HG03039 (cell line): ENCODE measurements at regions not wholly inside any gene's neighbourhood (a gene's known extent, or its start where the extent isn't known, plus 50 kb on each side); places are given as distances from the start of the nearest gene placed in this dataset.
"Not testable (repeated sequence)": the region's sequence is repeated elsewhere in the genome, so short reads cannot be mapped to it uniquely, and the experiment has no call there.

Experiments
- ATAC-seq: cut with Tn5 transposase; IDR thresholded peaks from one replicate; pipeline ENCODE4 v1.9.1; 2021; ENCODE audit warnings: mild to moderate bottlenecking, moderate library complexity; ENCODE audit not compliant: unreplicated experiment

DNA sequence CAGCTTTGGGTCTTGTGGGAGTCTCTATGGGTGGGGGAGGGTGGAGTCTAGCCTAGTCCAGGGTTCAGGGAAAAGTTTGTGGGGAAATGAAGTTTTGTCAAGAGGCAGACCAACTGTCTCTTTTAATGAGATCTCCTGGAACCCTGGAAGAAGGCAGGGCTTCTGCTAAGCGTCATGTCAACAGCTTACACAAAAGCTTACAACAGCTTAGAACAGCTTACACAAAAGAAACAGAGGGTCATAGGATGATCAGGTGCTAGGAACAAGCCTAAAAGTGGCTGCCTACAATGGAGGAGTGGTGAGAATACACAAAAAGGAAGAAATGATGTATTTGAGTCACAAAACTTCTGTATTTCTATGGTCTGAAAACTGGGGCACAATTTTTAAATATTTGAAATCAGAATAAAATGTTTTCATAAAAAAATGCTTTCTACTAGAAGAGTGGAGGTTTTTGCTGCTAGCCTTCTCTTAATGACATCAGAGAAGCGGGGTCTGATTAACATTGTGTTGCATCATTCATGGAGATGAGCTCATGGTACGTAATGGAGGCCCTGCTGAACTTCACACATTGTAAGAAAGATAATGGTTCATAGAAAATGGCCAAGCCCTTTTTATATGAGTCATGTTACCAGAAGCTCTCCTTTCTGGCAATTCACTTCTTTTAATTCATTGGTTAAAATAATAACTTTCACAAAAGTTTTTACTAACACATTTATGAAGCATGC, 351.0 kb downstream of the PIK3C3 start:
- no peak for ATAC-seq

DNA sequence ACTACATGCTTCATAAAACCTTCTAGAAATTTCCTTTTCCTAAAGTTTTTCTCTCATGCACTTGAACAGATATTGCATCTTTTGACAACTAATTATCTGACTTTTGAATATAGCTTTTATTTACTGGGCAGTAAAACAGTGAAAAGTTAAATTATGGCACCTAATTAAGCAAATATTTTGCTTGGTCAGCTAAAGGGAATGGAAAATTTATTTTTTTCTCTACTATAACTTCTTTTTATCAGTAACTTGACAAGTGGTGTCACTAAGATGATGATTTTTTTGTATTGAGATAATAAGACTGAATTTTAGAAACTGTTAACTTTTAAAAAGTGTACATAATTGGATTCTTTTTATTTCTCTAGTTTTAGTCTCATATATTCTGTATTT, 351.6 kb downstream of the PIK3C3 start:
- ATAC-seq: no peak

DNA sequence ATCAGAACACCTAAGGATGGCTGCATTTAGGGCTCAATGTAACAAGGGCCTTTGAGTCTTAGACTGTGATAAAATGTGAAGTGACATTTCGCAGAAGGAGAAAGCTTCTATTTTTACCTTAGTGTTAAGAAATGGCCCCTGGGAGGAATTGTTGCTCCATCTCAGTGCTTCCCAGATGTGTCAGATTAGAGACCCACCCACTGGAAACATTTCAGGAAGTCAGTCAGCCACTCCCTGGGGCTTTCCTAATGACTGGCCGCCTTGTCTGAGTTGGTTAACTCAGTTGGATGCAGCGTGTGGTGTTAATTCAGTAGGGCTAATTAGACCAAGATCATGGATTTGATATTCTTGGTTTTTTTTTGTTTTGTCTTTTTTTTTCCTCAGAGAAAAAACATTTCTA, 355.9 kb downstream of the PIK3C3 start:
- ATAC-seq: no peak

DNA sequence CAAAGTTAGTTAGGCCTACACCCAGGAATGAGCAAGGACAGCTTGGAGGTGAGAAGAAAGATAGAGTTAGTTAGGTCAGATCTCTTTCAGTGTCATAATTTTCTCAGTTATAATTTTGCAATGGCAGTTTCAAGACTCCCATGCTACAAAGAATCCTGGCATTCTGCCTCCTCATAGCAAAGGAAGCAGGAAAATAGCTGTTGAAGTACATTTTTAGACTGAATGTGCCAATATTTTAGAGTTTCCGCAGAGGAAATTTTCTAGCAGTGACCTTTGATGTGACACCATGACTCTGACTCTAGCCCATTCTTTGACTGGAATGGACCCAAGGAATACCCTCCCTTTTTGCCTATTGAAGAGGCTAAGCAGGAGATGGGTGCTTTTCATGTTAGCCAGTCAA, 371.7 kb downstream of the PIK3C3 start:
- ATAC-seq: no peak

- ATAC-seq: no peak
Measured at GRCh38 chr18:42328931-42329330, 373.9 kb downstream of the PIK3C3 start.

- ATAC-seq: no peak
Measured at GRCh38 chr18:42330296-42330695, 375.3 kb downstream of the PIK3C3 start.

GRCh38 chr18:42333558-42333957, 378.5 kb downstream of the PIK3C3 start:
- no peak for ATAC-seq

DNA sequence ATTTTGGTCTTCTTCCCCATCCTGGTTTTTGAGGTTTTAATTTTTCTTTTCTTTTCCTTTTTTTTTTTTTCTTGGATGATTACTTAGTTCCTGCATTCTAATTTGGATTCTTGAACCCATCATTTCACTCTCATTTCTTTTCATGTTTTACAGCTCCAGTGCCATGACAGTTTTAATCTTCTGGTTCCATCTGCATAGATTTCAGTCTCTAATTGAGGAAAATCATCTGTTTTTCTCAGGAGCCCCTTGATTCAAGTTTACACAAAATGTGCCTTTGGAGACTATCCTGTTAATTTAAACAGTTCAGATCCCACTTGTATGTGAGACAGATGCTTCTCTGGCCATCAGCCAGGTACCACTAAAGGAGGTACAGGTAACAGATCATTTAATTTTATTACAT, 379.9 kb downstream of the PIK3C3 start:
- ATAC-seq: no peak

GRCh38 chr18:42336139-42336538, 381.1 kb downstream of the PIK3C3 start:
- ATAC-seq: no peak

GRCh38 chr18:42337337-42337736, 382.3 kb downstream of the PIK3C3 start:
- ATAC-seq: not testable (repeated sequence)

DNA sequence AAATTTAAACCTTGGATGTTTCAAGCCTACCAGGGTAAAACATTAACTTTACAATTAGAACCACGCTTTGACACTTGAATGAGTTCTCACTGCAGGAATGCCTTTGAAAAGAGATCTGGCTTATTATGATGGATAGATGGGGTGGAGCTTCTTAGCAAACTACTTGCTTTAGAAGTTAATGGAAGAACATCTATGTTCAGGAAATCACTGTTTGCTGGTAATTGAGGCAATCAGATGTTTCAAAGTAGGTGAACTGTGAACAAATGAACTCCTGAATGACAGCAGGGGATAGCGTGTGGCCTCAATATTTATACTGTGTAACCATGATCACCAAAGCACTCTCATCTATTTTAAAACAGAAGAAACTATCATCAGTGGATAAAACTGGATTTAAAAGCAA, 383.6 kb downstream of the PIK3C3 start:
- ATAC-seq: no peak

GRCh38 chr18:42339372-42339771, 384.3 kb downstream of the PIK3C3 start:
- ATAC-seq: no peak

DNA sequence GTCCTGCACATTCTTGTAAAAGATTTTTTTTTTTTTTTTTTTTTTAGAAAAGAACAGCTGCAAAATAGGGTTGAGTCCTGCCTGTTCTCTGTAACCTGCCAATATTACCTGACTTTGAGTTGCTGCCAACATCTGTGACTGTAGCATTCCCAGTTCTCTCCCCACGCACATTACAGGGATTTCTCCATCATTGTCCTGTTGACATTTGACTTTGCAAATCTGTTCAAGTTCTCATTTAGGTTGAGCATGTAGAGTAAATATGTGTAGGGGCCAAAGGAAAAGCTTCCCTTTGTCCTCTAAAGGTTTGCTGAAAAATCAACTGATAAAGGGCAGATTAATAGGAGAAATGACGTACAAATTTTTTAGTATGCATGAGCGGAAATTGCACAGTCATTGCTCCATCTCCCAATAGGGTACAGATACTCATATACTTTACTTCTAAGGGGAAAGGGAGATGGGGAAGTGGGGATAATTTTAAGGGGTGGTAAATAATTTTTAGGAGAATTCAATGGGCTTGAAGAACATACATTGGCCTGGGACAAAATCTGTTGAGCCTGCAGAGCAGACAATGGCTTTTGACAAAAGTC, 385.5 kb downstream of the PIK3C3 start:
- ATAC-seq: no peak

DNA sequence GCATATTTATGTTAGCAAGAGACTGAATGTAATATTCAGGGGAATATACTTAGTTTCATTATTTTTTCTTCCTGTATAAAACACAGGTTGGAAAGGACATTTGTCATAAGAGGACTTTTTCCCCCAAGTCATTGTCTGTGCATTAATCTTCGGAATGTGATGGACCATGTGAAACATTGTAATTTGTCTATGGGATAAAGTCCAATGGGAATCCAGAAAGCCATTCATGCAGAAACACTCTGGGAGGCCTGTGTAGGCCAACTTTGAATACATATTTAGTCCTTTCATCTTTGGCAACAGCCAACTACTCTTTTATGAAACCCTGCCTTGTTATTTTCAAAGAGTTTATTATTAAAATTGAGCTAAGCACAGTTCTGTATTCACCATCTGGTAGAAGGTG, 386.4 kb downstream of the PIK3C3 start:
- ATAC-seq: no peak

DNA sequence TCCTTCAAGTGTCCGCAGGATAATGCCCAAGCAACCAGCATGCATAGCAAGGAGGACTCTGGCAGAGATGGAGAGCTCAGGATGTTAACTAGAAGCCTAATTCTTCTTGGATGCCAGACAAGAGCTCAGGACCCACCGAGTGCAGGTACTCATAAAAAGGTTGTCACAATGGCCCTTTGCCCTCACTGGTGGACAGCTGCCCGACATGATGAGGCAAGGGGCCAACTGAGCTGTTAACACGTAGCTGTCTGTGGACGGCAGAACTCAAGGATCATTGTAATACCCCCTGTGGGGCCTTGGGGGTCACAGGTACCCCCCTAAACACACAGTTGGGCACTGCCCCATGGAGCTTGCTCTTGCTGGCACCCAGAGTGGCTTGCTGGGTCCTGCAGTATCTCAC, 393.7 kb downstream of the PIK3C3 start:
- ATAC-seq: no peak

DNA sequence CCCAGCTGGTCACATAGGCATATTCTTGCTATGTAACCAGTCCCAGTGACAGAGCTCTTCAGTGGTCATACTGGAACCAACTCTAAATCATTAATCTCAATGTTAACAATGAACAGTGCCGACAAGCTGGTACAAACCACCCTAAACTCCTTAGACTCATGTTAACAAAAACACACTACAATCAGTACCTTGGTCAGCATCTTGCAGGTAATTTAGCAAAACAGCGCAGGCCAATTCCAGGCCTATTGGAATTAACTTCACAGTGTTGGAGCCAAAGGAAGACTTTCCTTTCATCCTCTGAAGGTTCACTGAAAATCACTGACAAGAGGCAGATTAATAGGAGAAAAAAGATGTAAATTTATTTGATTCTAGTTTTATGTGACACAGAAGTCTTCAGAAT, 396.4 kb downstream of the PIK3C3 start:
- ATAC-seq: no peak

DNA sequence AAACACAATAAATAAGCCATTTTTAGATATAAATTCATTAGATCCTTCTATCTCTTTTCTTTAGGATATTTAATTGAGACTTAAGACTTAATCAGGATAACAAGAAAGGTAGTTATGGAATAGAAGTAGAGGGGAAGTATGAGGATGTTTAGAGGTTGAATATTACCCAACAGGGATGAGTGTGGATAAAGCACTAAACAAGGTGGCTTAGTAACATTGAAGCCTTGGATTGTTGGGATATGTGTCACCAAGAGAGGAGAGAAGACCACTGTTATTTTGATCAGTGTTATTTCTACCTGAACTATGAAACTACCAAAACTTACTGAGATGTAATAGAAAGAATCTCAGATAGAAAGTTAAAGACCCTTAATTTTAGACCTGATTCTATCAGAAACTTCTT, 405.7 kb downstream of the PIK3C3 start:
- ATAC-seq: no peak

DNA sequence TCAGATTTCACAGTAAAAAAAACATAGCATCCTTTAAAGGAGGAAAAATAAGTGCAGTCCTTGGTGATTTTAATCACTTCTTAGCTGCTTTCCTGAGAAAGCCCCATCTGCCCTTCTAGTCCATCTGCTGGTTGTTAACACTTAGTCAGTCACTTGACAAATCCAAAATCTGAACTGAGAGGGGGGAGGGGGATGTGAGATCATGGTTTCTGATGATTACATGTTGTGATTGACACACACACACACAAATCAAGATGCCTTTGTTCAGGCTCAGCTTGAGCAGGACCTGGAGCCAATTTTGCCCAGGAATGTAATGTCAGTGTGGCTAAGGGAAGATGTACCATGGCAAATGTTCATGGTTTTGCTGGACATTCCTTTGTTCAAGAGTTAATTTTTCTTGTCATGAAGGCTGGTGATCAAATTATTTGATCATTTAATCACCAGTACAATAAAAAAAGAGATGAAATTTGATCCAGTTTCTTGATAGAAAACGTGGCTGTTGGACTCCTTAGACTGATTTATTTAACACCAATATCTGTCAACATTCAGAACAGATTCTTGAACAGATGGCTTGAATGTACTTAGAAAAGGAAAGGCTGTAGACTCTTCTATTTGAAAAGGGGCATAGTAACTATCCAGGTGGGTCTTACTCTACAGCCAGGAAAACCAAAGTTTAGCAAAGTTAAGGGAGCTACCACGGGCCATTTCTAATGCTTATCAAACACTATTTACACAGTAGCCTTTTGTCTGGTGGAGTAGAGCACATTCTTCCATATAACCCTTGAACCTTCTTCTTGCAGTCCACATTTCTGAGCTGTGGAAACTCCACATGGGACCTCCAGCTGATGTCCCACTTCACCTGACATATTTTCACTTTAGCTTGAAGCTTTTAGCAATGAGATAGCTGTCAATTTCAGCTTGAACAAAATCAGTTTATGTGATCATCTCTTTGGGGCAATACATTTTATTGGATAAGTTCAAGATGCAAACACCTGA, 408.7 kb downstream of the PIK3C3 start:
- no peak for ATAC-seq

DNA sequence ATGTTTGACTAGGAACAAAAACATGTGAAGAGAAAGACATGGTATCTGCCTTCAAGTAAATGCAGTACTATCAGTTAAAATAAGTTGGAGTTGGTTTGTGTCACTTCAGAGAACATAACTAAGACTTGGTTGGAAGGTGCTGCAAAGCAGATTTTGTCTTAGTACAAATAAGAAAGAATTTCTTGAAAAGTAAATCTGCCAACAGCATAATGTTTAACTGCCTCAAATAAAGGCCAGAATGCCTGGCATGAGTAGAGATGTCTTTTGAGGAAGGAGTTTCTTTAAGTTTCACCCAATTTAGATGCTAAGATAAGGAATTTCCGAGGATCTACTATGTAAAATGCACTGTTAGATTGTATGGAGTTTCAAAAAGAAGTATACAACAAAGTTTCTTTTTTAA, 409.7 kb downstream of the PIK3C3 start:
- no peak for ATAC-seq

DNA sequence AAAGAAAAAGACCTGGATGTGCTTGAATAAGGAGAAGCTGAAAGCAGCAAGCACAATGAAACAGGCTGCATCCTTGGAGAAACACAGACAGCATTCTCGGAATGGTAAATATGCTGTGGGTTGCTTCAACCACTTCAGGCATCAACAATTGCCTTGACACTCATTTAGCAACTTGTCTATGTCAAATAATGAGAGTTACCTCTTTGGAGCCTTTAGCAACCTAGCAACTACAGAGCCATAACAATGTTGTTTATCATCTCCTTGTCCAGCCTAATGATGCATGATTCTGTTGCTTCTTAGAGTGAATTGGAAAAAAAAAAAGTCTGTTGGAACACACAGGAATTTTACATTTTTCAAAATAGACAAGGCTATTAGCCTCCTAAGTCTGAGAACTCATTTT, 410.6 kb downstream of the PIK3C3 start:
- no peak for ATAC-seq

- no peak for ATAC-seq
Measured at GRCh38 chr18:42373584-42373983, 418.6 kb downstream of the PIK3C3 start.

DNA sequence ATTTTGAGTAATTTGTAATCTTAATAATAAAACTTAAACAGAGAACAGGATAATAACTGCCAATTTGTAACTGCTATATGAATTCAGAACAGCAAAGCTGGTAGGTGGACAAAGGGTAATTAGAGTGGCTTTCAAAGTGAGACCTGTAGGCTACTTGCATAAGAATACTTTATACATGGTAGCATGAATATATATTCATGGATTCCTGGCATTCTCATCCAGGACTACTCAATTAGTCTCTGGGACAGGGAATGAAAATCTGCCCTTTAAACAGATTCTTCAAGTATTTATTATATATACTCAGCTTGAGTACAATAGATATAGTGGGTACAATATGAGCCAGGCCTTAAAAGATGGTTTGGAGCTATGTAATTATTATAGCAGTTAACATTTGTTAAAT, 419.9 kb downstream of the PIK3C3 start:
- ATAC-seq: no peak
